ENCODE measurements at regions not wholly inside any gene's neighbourhood (a gene's known extent, or its start where the extent isn't known, plus 50 kb on each side); places are given as distances from the start of the nearest gene placed in this dataset.

DNA sequence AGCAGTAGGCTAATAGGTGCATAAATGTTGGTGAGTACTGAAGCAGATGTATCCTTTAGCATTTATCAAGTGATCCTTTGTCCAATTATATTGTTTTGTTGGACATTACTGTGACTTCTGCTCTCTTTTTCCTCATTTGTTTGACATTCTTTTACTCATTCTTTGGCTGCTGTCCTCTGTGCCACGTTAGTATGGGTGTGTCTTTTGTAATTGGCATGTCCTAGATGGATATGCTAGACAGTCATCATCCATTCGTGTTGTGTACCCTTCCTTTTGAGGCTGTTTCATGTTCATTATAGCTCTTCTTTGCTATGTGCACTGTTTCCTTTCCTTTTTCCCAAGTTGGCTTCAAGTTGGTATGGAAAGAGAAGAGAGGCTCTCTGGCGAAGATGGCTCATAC is 284.7 kb downstream of the CYP26B1 start:
- TF ChIP-seq, protein P1, sequence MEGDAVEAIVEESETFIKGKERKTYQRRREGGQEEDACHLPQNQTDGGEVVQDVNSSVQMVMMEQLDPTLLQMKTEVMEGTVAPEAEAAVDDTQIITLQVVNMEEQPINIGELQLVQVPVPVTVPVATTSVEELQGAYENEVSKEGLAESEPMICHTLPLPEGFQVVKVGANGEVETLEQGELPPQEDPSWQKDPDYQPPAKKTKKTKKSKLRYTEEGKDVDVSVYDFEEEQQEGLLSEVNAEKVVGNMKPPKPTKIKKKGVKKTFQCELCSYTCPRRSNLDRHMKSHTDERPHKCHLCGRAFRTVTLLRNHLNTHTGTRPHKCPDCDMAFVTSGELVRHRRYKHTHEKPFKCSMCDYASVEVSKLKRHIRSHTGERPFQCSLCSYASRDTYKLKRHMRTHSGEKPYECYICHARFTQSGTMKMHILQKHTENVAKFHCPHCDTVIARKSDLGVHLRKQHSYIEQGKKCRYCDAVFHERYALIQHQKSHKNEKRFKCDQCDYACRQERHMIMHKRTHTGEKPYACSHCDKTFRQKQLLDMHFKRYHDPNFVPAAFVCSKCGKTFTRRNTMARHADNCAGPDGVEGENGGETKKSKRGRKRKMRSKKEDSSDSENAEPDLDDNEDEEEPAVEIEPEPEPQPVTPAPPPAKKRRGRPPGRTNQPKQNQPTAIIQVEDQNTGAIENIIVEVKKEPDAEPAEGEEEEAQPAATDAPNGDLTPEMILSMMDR (IDR thresholded peaks at IDR 0.05) = no peak
- no peak for TF ChIP-seq POLR2A (IDR thresholded peaks at IDR 0.05)
